Uterus (tissue), 2 donors: ENCODE measurements at regions not wholly inside any gene's neighbourhood (a gene's known extent, or its start where the extent isn't known, plus 50 kb on each side); places are given as distances from the start of the nearest gene placed in this dataset.

Experiments
- POLR2A ChIP-seq, 2 donors: fragments of 450-650 bp; IDR thresholded peaks; one replicate each; pipeline ENCODE4 v1.6.1; 2016; ENCODE audit warnings: antibody characterized with exemption in 2 of 2, mild to moderate bottlenecking in 1 of 2, moderate library complexity in 1 of 2
- TF ChIP-seq, protein P1 (sequence below), 4 experiments: fragments of 200-600 bp in 2 of 4; fragments of 450-650 bp in 2 of 4; sonication (generic) in 2 of 4; IDR thresholded peaks; one replicate each; pipeline ENCODE4 v1.5.1; 2016 to 2019; ENCODE audit warnings: antibody characterized with exemption in 4 of 4, mild to moderate bottlenecking in 2 of 4, moderate library complexity in 1 of 4

DNA sequence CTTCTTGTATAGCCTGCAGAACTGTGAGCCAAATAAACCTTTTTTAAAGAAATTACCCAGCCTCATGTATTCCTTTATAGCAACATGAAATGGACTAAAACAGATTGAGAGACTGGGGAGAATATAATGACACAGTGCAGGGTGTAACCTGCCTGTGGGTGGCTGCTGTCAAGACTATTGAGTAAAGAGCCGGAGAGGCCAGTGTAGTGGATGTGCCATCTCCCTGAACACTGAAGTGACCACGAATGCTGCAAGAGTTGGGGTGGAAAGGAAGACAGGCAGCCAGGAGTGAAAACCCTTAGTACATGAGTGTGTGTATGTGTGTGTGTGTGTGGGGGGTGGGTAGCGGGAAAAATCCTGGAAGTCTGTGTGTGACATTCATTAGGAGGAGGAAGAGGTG is 55.2 kb upstream of the FLT1 start:
- TF ChIP-seq, protein P1, sequence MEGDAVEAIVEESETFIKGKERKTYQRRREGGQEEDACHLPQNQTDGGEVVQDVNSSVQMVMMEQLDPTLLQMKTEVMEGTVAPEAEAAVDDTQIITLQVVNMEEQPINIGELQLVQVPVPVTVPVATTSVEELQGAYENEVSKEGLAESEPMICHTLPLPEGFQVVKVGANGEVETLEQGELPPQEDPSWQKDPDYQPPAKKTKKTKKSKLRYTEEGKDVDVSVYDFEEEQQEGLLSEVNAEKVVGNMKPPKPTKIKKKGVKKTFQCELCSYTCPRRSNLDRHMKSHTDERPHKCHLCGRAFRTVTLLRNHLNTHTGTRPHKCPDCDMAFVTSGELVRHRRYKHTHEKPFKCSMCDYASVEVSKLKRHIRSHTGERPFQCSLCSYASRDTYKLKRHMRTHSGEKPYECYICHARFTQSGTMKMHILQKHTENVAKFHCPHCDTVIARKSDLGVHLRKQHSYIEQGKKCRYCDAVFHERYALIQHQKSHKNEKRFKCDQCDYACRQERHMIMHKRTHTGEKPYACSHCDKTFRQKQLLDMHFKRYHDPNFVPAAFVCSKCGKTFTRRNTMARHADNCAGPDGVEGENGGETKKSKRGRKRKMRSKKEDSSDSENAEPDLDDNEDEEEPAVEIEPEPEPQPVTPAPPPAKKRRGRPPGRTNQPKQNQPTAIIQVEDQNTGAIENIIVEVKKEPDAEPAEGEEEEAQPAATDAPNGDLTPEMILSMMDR (IDR thresholded peaks at IDR 0.05), result no peak
- TF ChIP-seq POLR2A (IDR thresholded peaks at IDR 0.05), result no peak
